Neural cell (in vitro differentiated cells): ENCODE measurements at regions not wholly inside any gene's neighbourhood (a gene's known extent, or its start where the extent isn't known, plus 50 kb on each side); places are given as distances from the start of the nearest gene placed in this dataset.

Experiments
- H2AFZ ChIP-seq: fragments of 200-600, 300-800 bp; sonication (generic), shearing (Covaris generic); 2 replicates; pipeline ENCODE4 v1.6.0; 2014; ENCODE audit warnings: low read depth, mild to moderate bottlenecking, antibody characterized with exemption, low read length, moderate library complexity
- H3F3A ChIP-seq: fragments of 200-600 bp; shearing (Covaris generic); 2 replicates; pipeline ENCODE4 v1.6.1; 2016; ENCODE audit warnings: mild to moderate bottlenecking, moderate library complexity, mixed read lengths, antibody characterized with exemption, low read length; ENCODE audit not compliant: insufficient read depth, poor library complexity, severe bottlenecking
- H3K27ac ChIP-seq: fragments of 200-600, 300-800 bp; sonication (generic), shearing (Covaris generic); 2 replicates; pipeline ENCODE4 v1.5.1; 2014; ENCODE audit warnings: mild to moderate bottlenecking, low read length, moderate library complexity
- H3K27me3 ChIP-seq: fragments of 300-800, 200-600 bp; sonication (generic), shearing (Covaris generic); 2 replicates; pipeline ENCODE4 v1.6.0; 2014; ENCODE audit warnings: mild to moderate bottlenecking, low read depth, low read length, moderate library complexity; ENCODE audit not compliant: insufficient read depth
- H3K36me3 ChIP-seq: fragments of 300-800, 200-600 bp; sonication (generic), shearing (Covaris generic); 2 replicates; pipeline ENCODE4 v1.5.1; 2014; ENCODE audit warnings: mild to moderate bottlenecking, antibody characterized with exemption, low read length, moderate library complexity; ENCODE audit not compliant: insufficient read depth
- H3K4me2 ChIP-seq: fragments of 300-800, 200-600 bp; sonication (generic), shearing (Covaris generic); 2 replicates; pipeline ENCODE4 v1.6.0; 2014; ENCODE audit warnings: mild to moderate bottlenecking, low read length
- H3K4me3 ChIP-seq: fragments of 300-800, 200-600 bp; sonication (generic), shearing (Covaris generic); 2 replicates; pipeline ENCODE4 v1.5.1; 2014; ENCODE audit warnings: mild to moderate bottlenecking, low read length, moderate library complexity
- H3K79me2 ChIP-seq: fragments of 200-600 bp; shearing (Covaris generic); replicated peaks from 2 replicates; pipeline ENCODE4 v1.6.0; 2014; ENCODE audit warnings: mild to moderate bottlenecking, low read length, moderate library complexity; ENCODE audit not compliant: insufficient read depth
- H3K9ac ChIP-seq: fragments of 300-800, 200-600 bp; sonication (generic), shearing (Covaris generic); 2 replicates; pipeline ENCODE4 v1.6.1; 2016; ENCODE audit warnings: mild to moderate bottlenecking, low read length, mixed read lengths
- H3K9me2 ChIP-seq: fragments of 200-600 bp; shearing (Covaris generic); 2 replicates; pipeline ENCODE4 v1.6.1; 2016; ENCODE audit warnings: mild to moderate bottlenecking, low read length, mixed read lengths; ENCODE audit not compliant: insufficient read depth
- H3K9me3 ChIP-seq: fragments of 200-600, 300-800 bp; sonication (generic), shearing (Covaris generic); 2 replicates; pipeline ENCODE4 v1.6.1; 2016; ENCODE audit warnings: mild to moderate bottlenecking, mixed run types, low read length, moderate library complexity, mixed read lengths
- H4K20me1 ChIP-seq: fragments of 200-600 bp; shearing (Covaris generic); 2 replicates; pipeline ENCODE4 v1.6.1; 2016; ENCODE audit warnings: mild to moderate bottlenecking, mixed run types; ENCODE audit not compliant: insufficient read depth
- CTCF ChIP-seq: fragments of 450-650 bp; IDR thresholded peaks from 2 replicates; pipeline ENCODE4 v1.5.1; 2014; ENCODE audit warnings: antibody characterized with exemption, mild to moderate bottlenecking, moderate library complexity; ENCODE audit not compliant: poor library complexity, severe bottlenecking
- EP300 ChIP-seq: fragments of 450-650 bp; conservative IDR thresholded peaks from 2 replicates; pipeline ENCODE4 v1.6.1; 2014; ENCODE audit warnings: antibody characterized with exemption, mild to moderate bottlenecking, moderate library complexity; ENCODE audit not compliant: poor library complexity, severe bottlenecking
- EZH2 ChIP-seq: fragments of 200-600, 300-800 bp; shearing (Covaris generic), sonication (generic); IDR thresholded peaks from 2 replicates; pipeline ENCODE4 v1.6.1; 2014; ENCODE audit warnings: antibody characterized with exemption, low read length, borderline replicate concordance, mild to moderate bottlenecking; ENCODE audit not compliant: insufficient read depth, poor library complexity, severe bottlenecking
- MXI1 ChIP-seq: fragments of 450-650 bp; conservative IDR thresholded peaks from 2 replicates; pipeline ENCODE4 v1.6.1; 2014; ENCODE audit warnings: antibody characterized with exemption, mild to moderate bottlenecking; ENCODE audit not compliant: poor library complexity, severe bottlenecking
- POLR2AphosphoS5 ChIP-seq: IDR thresholded peaks from 2 replicates; pipeline ENCODE4 v1.6.1; 2012
- RAD21 ChIP-seq: fragments of 450-650 bp; conservative IDR thresholded peaks from 2 replicates; pipeline ENCODE4 v1.6.1; 2014; ENCODE audit warnings: antibody characterized with exemption, mild to moderate bottlenecking, moderate library complexity
- REST ChIP-seq: IDR thresholded peaks from 2 replicates; pipeline ENCODE4 v1.6.1; 2012; ENCODE audit warnings: borderline replicate concordance
- SMC3 ChIP-seq: fragments of 450-650 bp; conservative IDR thresholded peaks from 2 replicates; pipeline ENCODE4 v1.6.1; 2014; ENCODE audit warnings: antibody characterized with exemption, mild to moderate bottlenecking, moderate library complexity; ENCODE audit not compliant: poor library complexity
- TAF1 ChIP-seq: IDR thresholded peaks from 2 replicates; pipeline ENCODE4 v1.6.1; 2012; ENCODE audit warnings: low read depth

GRCh38 chr18:68219872-68220271, 495.0 kb downstream of the TMX3 start:
- Histone ChIP-seq H3K4me3 (no peak overlapping the region), H2AFZ (no peak overlapping the region), H3K9ac (no peak overlapping the region), H3F3A (no peaks in the 10 kb centered on the region), H3K9me3 (no peaks in the 10 kb centered on the region), H3K27ac (no peak overlapping the region), H3K4me2 (no peak overlapping the region), H4K20me1 (no peaks in the 10 kb centered on the region), H3K9me2 (no peaks in the 10 kb centered on the region), H3K27me3 (no peaks in the 10 kb centered on the region), H3K36me3 (no peaks in the 10 kb centered on the region), H3K79me2 (no peaks in the 10 kb centered on the region)
- no peak for TF ChIP-seq SMC3
- no peak for TF ChIP-seq MXI1
- TF ChIP-seq EZH2: no peak

- H2AFZ ChIP-seq: no peak overlapping the region
- no peak overlapping the region for H3K27ac ChIP-seq
- H3K79me2 ChIP-seq: no peaks in the 10 kb centered on the region
- H3K9me2 ChIP-seq: no peaks in the 10 kb centered on the region
- no peaks in the 10 kb centered on the region for H3K27me3 ChIP-seq
- no peaks in the 10 kb centered on the region for H3K36me3 ChIP-seq
- H3K4me3 ChIP-seq: no peak overlapping the region
- no peaks in the 10 kb centered on the region for H3K9me3 ChIP-seq
- no peak overlapping the region for H3K4me2 ChIP-seq
- H4K20me1 ChIP-seq: no peaks in the 10 kb centered on the region
- no peak overlapping the region for H3K9ac ChIP-seq
- no peak for TF ChIP-seq TAF1
- TF ChIP-seq CTCF: no peak
- no peak for TF ChIP-seq POLR2AphosphoS5
- no peak for TF ChIP-seq REST
- no peak for TF ChIP-seq SMC3
- TF ChIP-seq EZH2: no peak
- TF ChIP-seq MXI1: no peak
- no peak for TF ChIP-seq RAD21
- TF ChIP-seq EP300: no peak
- no peaks in the 10 kb centered on the region for H3F3A ChIP-seq
Measured at GRCh38 chr18:68219274-68219673, 495.6 kb downstream of the TMX3 start.

GRCh38 chr18:68215931-68216330, 499.0 kb downstream of the TMX3 start:
- Histone ChIP-seq H3F3A (no peaks in the 10 kb centered on the region), H4K20me1 (no peaks in the 10 kb centered on the region), H3K9ac (no peak overlapping the region), H3K27ac (no peak overlapping the region), H3K4me2 (no peak overlapping the region), H3K79me2 (no peaks in the 10 kb centered on the region), H2AFZ (no peak overlapping the region), H3K9me3 (no peaks in the 10 kb centered on the region), H3K4me3 (no peak overlapping the region), H3K27me3 (no peaks in the 10 kb centered on the region), H3K36me3 (no peaks in the 10 kb centered on the region), H3K9me2 (no peaks in the 10 kb centered on the region)
- no peak for TF ChIP-seq MXI1
- TF ChIP-seq EZH2: no peak
- TF ChIP-seq TAF1: no peak
- TF ChIP-seq REST: no peak
- no peak for TF ChIP-seq RAD21
- TF ChIP-seq CTCF: no peak
- TF ChIP-seq EP300: no peak
- no peak for TF ChIP-seq SMC3
- TF ChIP-seq POLR2AphosphoS5: no peak
